ENCODE measurements at regions not wholly inside any gene's neighbourhood (a gene's known extent, or its start where the extent isn't known, plus 50 kb on each side); places are given as distances from the start of the nearest gene placed in this dataset.

DNA sequence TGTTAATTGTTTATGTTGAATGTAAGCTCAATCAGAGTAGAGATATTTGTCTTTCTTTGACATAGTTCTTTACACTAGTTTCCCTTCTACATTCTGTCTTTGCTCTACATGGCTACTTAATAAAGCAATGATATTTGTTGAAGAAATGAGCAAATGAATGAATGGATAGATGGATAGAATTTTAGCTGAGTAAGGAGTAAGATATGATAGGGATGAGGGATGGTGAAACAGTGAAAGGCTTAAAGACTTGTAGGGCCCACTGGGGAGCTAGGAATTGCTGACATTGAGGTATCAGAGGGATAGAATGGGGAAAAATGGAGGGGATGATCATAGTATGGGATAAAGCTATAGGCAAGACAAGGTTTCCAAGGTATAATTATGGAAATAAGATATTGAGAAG, 361.6 kb upstream of the SPHKAP start:
- H3K9me3 ChIP-seq, result no peaks in the 10 kb centered on the region
- H3K27me3 ChIP-seq, result no peaks in the 10 kb centered on the region
- no peaks in the 10 kb centered on the region for H3K4me1 ChIP-seq
- TF ChIP-seq POLR2A (IDR thresholded peaks at IDR 0.05), result no peak
- TF ChIP-seq, protein P1, sequence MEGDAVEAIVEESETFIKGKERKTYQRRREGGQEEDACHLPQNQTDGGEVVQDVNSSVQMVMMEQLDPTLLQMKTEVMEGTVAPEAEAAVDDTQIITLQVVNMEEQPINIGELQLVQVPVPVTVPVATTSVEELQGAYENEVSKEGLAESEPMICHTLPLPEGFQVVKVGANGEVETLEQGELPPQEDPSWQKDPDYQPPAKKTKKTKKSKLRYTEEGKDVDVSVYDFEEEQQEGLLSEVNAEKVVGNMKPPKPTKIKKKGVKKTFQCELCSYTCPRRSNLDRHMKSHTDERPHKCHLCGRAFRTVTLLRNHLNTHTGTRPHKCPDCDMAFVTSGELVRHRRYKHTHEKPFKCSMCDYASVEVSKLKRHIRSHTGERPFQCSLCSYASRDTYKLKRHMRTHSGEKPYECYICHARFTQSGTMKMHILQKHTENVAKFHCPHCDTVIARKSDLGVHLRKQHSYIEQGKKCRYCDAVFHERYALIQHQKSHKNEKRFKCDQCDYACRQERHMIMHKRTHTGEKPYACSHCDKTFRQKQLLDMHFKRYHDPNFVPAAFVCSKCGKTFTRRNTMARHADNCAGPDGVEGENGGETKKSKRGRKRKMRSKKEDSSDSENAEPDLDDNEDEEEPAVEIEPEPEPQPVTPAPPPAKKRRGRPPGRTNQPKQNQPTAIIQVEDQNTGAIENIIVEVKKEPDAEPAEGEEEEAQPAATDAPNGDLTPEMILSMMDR (IDR thresholded peaks at IDR 0.05), result no peak
- DNase-seq, result no peak
- no peaks in the 10 kb centered on the region for H3K36me3 ChIP-seq
- no peak overlapping the region for H3K27ac ChIP-seq
- no peak overlapping the region for H3K4me3 ChIP-seq

DNA sequence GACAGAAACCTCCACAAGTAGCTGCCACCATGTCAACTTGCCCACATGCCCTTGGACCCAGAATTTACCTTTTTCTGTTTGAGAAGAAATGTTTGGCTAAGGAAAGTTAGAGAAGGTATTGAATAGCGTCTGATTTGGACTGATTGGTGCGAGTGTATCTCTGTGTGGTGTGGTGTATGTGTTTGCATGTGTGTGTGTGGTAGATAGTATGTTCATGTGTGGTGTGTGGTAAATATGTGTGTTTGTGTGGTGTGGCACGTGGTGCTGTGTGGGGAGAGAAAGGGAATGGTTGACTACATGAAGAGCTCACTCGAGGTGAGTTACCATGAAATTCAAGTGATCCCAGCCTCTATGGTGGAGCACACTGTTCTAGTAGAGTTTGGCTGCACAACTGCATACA, 360.8 kb upstream of the SPHKAP start:
- Histone ChIP-seq H3K27me3 (no peaks in the 10 kb centered on the region), H3K27ac (no peak overlapping the region), H3K36me3 (no peaks in the 10 kb centered on the region), H3K4me1 (no peaks in the 10 kb centered on the region), H3K4me3 (no peak overlapping the region), H3K9me3 (no peaks in the 10 kb centered on the region)
- DNase-seq, result no peak
- no peak for TF ChIP-seq POLR2A (IDR thresholded peaks at IDR 0.05)
- TF ChIP-seq, protein P1 (IDR thresholded peaks at IDR 0.05), result no peak

DNA sequence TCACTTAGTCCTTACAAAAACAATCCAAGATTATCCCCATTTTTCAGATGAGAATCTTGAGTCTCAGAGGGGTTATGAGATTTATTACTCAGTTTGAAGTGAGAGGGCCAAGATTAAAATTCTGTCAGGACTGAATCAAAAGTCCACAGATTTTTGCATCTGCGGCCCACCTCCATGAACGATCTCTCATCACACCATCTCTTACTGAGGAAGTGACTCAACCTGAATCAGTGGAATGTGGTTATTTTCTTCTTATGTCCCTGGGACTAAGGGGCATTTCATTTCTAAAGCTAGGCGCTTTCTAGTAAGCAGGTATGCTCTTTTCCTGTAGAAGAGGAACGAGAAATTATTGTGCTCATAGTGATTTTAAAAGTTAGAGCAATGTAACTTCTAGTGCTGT, 360.3 kb upstream of the SPHKAP start:
- Histone ChIP-seq H3K4me1 (no peaks in the 10 kb centered on the region), H3K27me3 (no peaks in the 10 kb centered on the region), H3K9me3 (no peaks in the 10 kb centered on the region), H3K27ac (no peak overlapping the region), H3K4me3 (no peak overlapping the region), H3K36me3 (no peaks in the 10 kb centered on the region)
- no peak for DNase-seq
- TF ChIP-seq POLR2A (IDR thresholded peaks at IDR 0.05), result no peak
- TF ChIP-seq, protein P1 (IDR thresholded peaks at IDR 0.05), result no peak

DNA sequence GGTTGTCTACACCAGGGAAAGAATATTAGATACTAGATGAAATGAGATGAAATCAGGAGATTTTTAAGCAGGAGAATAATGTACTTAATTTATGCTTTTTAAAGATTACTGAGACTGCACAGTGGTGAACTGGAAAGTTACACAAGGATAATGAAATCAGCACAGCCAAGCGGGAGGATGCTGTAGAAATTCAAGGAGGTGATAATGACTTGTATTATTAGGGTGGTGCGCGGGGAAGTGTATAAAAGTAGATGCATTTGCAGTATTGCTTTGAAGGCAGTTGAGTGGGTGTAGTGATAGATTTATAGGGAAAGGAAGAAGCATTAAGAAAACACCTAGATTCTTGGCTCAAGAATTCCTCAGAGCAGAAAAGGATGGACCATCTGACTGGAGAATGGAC, 359.5 kb upstream of the SPHKAP start:
- no peak overlapping the region for H3K4me3 ChIP-seq
- TF ChIP-seq, protein P1 (IDR thresholded peaks at IDR 0.05), result no peak
- no peaks in the 10 kb centered on the region for H3K36me3 ChIP-seq
- H3K9me3 ChIP-seq, result no peaks in the 10 kb centered on the region
- no peak for DNase-seq
- H3K27ac ChIP-seq, result no peak overlapping the region
- H3K4me1 ChIP-seq, result no peaks in the 10 kb centered on the region
- H3K27me3 ChIP-seq, result no peaks in the 10 kb centered on the region

DNA sequence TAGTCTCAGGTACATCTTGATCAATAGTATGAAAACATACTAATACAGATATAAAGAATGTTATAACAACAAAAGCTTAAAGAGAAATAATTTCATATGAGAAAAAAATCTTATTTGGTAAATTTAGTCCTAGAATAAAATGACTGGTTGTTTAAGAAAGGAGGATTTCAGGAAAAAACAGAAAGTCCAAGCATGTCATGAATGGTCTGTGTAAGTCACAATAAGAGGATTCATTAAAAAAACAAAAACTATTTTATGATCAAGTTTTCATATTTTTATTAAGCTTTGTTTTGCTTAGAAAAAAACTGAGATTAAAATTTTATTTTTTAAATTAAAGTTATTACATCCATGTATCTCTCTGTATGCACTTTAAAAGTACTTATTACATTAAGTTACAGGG, 353.9 kb upstream of the SPHKAP start:
- TF ChIP-seq POLR2A (IDR thresholded peaks at IDR 0.05), result no peak
- TF ChIP-seq, protein P1 (IDR thresholded peaks at IDR 0.05), result no peak
- no peaks in the 10 kb centered on the region for H3K4me1 ChIP-seq

DNA sequence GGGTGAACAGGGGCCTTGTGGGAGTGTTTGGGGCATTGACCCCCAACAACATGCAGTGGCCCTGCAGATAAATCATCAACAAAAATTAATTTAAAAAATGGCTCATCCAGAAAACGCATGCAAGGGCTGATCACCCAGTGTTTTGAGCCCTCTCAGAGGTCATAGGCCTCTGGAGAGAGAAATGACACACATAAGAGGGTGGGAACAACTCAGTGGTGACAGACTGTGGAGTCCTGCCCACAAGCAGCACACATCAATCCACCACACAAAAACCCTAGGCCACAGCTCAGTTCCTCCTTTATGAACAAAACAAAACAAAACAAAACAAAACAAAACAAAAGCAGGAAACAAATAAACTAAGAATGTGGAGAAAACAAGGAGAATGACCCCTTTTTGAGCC, 351.7 kb upstream of the SPHKAP start:
- DNase-seq, result no peak
- Histone ChIP-seq H3K9me3 (peaks cover 0 to 7% (median 0%) of the 10 kb centered on the region in 4 donors), H3K4me3 (no peak overlapping the region), H3K36me3 (no peaks in the 10 kb centered on the region), H3K4me1 (no peaks in the 10 kb centered on the region), H3K27ac (no peak overlapping the region), H3K27me3 (no peaks in the 10 kb centered on the region)
- TF ChIP-seq, protein P1 (IDR thresholded peaks at IDR 0.05), result no peak
- TF ChIP-seq POLR2A (IDR thresholded peaks at IDR 0.05), result no peak

More for the DNA sequence above, 353.9 kb upstream of the SPHKAP start:
- Histone ChIP-seq H3K4me3 (no peak overlapping the region), H3K9me3 (peaks cover 0 to 7% (median 0%) of the 10 kb centered on the region in 4 donors), H3K27ac (no peak overlapping the region), H3K36me3 (no peaks in the 10 kb centered on the region), H3K27me3 (no peaks in the 10 kb centered on the region)
- DNase-seq, result no peak

All from Peyer's patch (tissue), 4 donors.